ENCODE measurements at regions not wholly inside any gene's neighbourhood (a gene's known extent, or its start where the extent isn't known, plus 50 kb on each side); places are given as distances from the start of the nearest gene placed in this dataset.
A peak's percentile ranks its signal among the peaks of the same experiment; 100 is the strongest.
"Not testable (repeated sequence)": the region's sequence is repeated elsewhere in the genome, so short reads cannot be mapped to it uniquely, and the experiment has no call there.

- no peak for FAIRE-seq
Measured at GRCh38 chr9:28127101-28127500, 553.8 kb upstream of the C9orf72 start.

GRCh38 chr9:28134446-28134976 is 561.2 kb upstream of the C9orf72 start:
- FAIRE-seq = no peak

GRCh38 chr9:28135549-28135948 is 562.3 kb upstream of the C9orf72 start:
- FAIRE-seq = no peak

GRCh38 chr9:28136113-28136512 is 562.8 kb upstream of the C9orf72 start:
- no peak for FAIRE-seq

- FAIRE-seq = not testable (repeated sequence)
Measured at GRCh38 chr9:28147430-28147829, 574.1 kb upstream of the C9orf72 start.

- FAIRE-seq = not testable (repeated sequence)
Measured at GRCh38 chr9:28147923-28148597, 574.8 kb upstream of the C9orf72 start.

GRCh38 chr9:28149361-28150050 is 576.2 kb upstream of the C9orf72 start:
- FAIRE-seq = not testable (repeated sequence)

GRCh38 chr9:28155067-28155466 is 581.8 kb upstream of the C9orf72 start:
- no peak for FAIRE-seq

- FAIRE-seq = no peak
Measured at GRCh38 chr9:28155671-28156070, 582.4 kb upstream of the C9orf72 start.

- no peak for FAIRE-seq
Measured at GRCh38 chr9:28158451-28158850, 585.2 kb upstream of the C9orf72 start.

GRCh38 chr9:28163619-28164018 is 590.3 kb upstream of the C9orf72 start:
- FAIRE-seq = no peak

GRCh38 chr9:28166179-28166578 is 592.9 kb upstream of the C9orf72 start:
- no peak for FAIRE-seq

GRCh38 chr9:28177142-28177541 is 603.9 kb upstream of the C9orf72 start:
- no peak for FAIRE-seq

GRCh38 chr9:28177925-28178324 is 604.6 kb upstream of the C9orf72 start:
- FAIRE-seq = no peak

- FAIRE-seq = no peak
Measured at GRCh38 chr9:28179893-28180292, 606.6 kb upstream of the C9orf72 start.

- no peak for FAIRE-seq
Measured at GRCh38 chr9:28190981-28191380, 617.7 kb upstream of the C9orf72 start.

GRCh38 chr9:28197653-28198052 is 624.4 kb upstream of the C9orf72 start:
- FAIRE-seq = peak; percentile 38

GRCh38 chr9:28203036-28203435 is 629.8 kb upstream of the C9orf72 start:
- no peak for FAIRE-seq

GRCh38 chr9:28206280-28206679 is 633.0 kb upstream of the C9orf72 start:
- no peak for FAIRE-seq

- FAIRE-seq = no peak
Measured at GRCh38 chr9:28207657-28208056, 634.4 kb upstream of the C9orf72 start.

- no peak for FAIRE-seq
Measured at GRCh38 chr9:28209130-28209529, 635.8 kb upstream of the C9orf72 start.

- no peak for FAIRE-seq
Measured at GRCh38 chr9:28212979-28213378, 639.7 kb upstream of the C9orf72 start.

GRCh38 chr9:28215536-28216299 is 642.4 kb upstream of the C9orf72 start:
- no peak for FAIRE-seq

GRCh38 chr9:28232686-28233085 is 659.4 kb upstream of the C9orf72 start:
- FAIRE-seq = no peak

Measured in islet of Langerhans (tissue), 1 donor.